ENCODE measurements at regions not wholly inside any gene's neighbourhood (a gene's known extent, or its start where the extent isn't known, plus 50 kb on each side); places are given as distances from the start of the nearest gene placed in this dataset.

DNA sequence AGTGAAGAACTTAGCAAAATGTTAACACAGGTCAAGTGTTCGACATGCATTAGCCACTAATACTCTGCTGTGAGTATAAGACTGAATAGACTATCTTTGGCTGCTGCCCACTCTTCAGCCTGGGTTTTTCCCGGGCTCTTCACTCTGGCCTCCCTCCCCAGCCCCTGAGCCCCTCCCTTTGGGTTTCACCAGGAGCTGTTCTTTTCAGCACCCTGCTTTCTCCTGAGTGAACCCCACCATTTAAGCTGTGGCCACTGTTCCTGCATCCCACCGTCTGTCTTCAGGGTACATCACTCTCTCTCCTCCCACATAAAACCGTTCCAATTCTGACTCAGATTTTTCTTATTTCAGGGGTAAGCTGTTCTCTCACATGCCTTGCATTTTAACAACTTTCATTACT lies 92.0 kb upstream of the ASIC2 start:
- H3K4me3 ChIP-seq = no peak overlapping the region
- no peak for DNase-seq
- intact Hi-C loops (cut with DNase I) = no loop called here
- WGBS, 2 donors = 46 to 62% methylated on average over 4 of the region's 4 CpGs
- no peaks in the 10 kb centered on the region for H3K9me3 ChIP-seq
- no peak overlapping the region for H3K27ac ChIP-seq
- peaks cover 0 to 10% (median 10%) of the 10 kb centered on the region in 3 donors for H3K27me3 ChIP-seq
- H3K4me1 ChIP-seq = no peaks in the 10 kb centered on the region
- no peaks in the 10 kb centered on the region for H3K36me3 ChIP-seq
- TF ChIP-seq POLR2A (IDR thresholded peaks at IDR 0.05) = no peak
- TF ChIP-seq POLR2AphosphoS5 (IDR thresholded peaks at IDR 0.05) = no peak
- TF ChIP-seq EP300 (IDR thresholded peaks at IDR 0.05) = no peak
- TF ChIP-seq, protein P1, sequence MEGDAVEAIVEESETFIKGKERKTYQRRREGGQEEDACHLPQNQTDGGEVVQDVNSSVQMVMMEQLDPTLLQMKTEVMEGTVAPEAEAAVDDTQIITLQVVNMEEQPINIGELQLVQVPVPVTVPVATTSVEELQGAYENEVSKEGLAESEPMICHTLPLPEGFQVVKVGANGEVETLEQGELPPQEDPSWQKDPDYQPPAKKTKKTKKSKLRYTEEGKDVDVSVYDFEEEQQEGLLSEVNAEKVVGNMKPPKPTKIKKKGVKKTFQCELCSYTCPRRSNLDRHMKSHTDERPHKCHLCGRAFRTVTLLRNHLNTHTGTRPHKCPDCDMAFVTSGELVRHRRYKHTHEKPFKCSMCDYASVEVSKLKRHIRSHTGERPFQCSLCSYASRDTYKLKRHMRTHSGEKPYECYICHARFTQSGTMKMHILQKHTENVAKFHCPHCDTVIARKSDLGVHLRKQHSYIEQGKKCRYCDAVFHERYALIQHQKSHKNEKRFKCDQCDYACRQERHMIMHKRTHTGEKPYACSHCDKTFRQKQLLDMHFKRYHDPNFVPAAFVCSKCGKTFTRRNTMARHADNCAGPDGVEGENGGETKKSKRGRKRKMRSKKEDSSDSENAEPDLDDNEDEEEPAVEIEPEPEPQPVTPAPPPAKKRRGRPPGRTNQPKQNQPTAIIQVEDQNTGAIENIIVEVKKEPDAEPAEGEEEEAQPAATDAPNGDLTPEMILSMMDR (IDR thresholded peaks at IDR 0.05) = no peak

DNA sequence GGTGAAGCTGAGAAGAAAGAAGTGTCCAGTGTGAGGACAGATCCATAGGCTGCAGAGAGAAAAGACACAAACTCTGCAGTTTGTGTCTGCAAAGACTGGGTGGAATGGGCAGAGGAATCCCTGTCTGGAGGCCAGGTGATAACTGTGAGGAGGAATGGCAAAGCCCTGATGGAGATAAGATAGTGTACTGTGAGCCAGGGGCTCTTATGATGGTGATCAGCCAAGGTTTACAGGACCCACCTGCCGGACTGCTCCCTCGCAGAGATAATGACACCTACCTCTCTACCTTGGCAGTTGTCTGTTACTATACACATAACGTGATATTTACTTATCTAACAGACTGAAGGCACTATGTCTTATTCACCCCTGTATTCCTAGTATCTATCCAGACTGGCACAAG lies 92.6 kb upstream of the ASIC2 start:
- intact Hi-C loops (cut with DNase I) = no loop called here
- TF ChIP-seq, protein P1 (IDR thresholded peaks at IDR 0.05) = no peak
- no peak for TF ChIP-seq EP300 (IDR thresholded peaks at IDR 0.05)
- no peak for TF ChIP-seq POLR2A (IDR thresholded peaks at IDR 0.05)
- no peak for TF ChIP-seq POLR2AphosphoS5 (IDR thresholded peaks at IDR 0.05)
- no peak for DNase-seq
- H3K4me3 ChIP-seq = no peak overlapping the region
- H3K36me3 ChIP-seq = no peaks in the 10 kb centered on the region
- H3K9me3 ChIP-seq = no peaks in the 10 kb centered on the region
- no peaks in the 10 kb centered on the region for H3K4me1 ChIP-seq
- no peak overlapping the region for H3K27ac ChIP-seq
- peaks cover 0 to 10% (median 10%) of the 10 kb centered on the region in 3 donors for H3K27me3 ChIP-seq
- WGBS, 2 donors = 25 to 61% methylated on average over 3 of the region's 3 CpGs

DNA sequence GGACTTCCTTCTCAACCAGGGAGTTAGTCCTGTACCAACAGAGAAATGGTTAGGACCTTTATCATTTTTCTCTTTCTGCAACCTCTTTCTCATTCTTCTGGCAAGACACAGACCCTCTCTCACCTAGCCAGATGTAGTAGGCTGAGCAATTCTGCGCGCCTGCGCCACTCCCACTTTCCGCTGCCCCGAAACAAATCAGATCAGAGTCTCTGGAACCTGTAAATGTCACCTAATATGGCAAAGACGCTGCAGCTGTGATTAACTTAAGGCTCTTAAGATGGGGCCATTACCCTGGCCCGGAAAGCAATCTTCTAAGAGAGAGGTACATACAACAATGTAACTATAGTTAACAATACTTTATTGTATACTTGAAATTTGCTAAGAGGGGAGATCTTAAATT lies 94.3 kb upstream of the ASIC2 start:
- H3K4me3 ChIP-seq = no peak overlapping the region
- H3K36me3 ChIP-seq = no peaks in the 10 kb centered on the region
- no peaks in the 10 kb centered on the region for H3K4me1 ChIP-seq
- TF ChIP-seq, protein P1 (IDR thresholded peaks at IDR 0.05) = no peak
- TF ChIP-seq EP300 (IDR thresholded peaks at IDR 0.05) (no peak), POLR2AphosphoS5 (IDR thresholded peaks at IDR 0.05) (no peak), POLR2A (IDR thresholded peaks at IDR 0.05) (no peak)
- WGBS, 2 donors = 72 to 81% methylated on average over 7 of the region's 7 CpGs
- no peak overlapping the region for H3K27ac ChIP-seq
- no peaks in the 10 kb centered on the region for H3K9me3 ChIP-seq
- intact Hi-C loops (cut with DNase I) = no loop called here
- DNase-seq = no peak
- H3K27me3 ChIP-seq = peaks cover 0 to 10% (median 10%) of the 10 kb centered on the region in 3 donors

DNA sequence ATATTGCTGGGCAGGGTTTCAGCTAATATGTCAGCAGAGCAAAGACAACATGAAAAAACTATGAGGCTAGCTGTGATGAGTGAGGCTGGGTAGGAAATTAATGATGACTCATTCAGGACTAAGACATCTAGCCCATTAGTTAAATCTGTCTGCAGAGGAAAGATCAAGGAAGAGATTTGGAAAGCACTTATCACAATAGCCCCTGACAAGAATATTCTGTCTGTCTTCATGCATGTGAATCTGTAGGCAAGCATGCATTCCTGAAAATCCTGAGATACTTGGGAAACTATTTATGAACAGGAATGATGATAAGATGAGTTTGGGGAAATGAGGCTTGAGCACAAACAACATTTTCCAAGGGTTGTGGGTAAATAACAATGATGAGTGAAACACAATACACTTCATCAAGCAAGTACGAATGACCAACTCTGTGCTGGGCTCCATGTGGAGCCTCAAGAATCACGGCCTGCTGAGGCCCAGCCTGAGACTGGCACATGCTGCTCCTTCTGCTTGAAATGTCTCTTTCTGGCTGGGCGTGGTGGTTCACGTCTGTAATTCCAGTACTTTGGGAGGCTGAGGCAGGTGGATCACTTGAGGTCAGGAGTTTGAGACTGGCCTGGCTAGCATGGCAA lies 96.5 kb upstream of the ASIC2 start:
- 70 to 79% methylated on average over 4 of the region's 4 CpGs for WGBS, 2 donors
- TF ChIP-seq EP300 (IDR thresholded peaks at IDR 0.05) (no peak), POLR2A (IDR thresholded peaks at IDR 0.05) (no peak), POLR2AphosphoS5 (IDR thresholded peaks at IDR 0.05) (no peak)
- TF ChIP-seq, protein P1 (IDR thresholded peaks at IDR 0.05) = no peak
- Histone ChIP-seq H3K27me3 (peaks cover 0 to 10% (median 10%) of the 10 kb centered on the region in 3 donors), H3K4me3 (no peak overlapping the region), H3K9me3 (peaks cover 0 to 2% (median 0%) of the 10 kb centered on the region in 4 donors), H3K27ac (no peak overlapping the region), H3K4me1 (no peaks in the 10 kb centered on the region), H3K36me3 (no peaks in the 10 kb centered on the region)
- intact Hi-C loops (cut with DNase I) = no loop called here
- DNase-seq = no peak
